ENCODE measurements at regions not wholly inside any gene's neighbourhood (a gene's known extent, or its start where the extent isn't known, plus 50 kb on each side); places are given as distances from the start of the nearest gene placed in this dataset.

GRCh38 chr13:79904581-79904980 lies 423.6 kb downstream of the NDFIP2 start:
- TF ChIP-seq CTCF (conservative IDR thresholded peaks at IDR 0.05), result no peak
- no peak for TF ChIP-seq EZH2 (IDR thresholded peaks at IDR 0.05; ENCODE audit: low read depth)
